Activated CD8-positive, alpha-beta memory T cell treated with anti-CD3 and anti-CD28 coated beads for 36 hours (primary cell): ENCODE measurements at regions not wholly inside any gene's neighbourhood (a gene's known extent, or its start where the extent isn't known, plus 50 kb on each side); places are given as distances from the start of the nearest gene placed in this dataset.
"Not testable (repeated sequence)": the region's sequence is repeated elsewhere in the genome, so short reads cannot be mapped to it uniquely, and the experiment has no call there.

Experiments
- CTCF ChIA-PET: fragments of 350-600 bp; sonication (Branson Sonifier 250); formaldehyde crosslinking; loops from one replicate; lab custom pipeline; 2021; ENCODE audit warnings: antibody characterized with exemption; lab: Charles Lee
- POLR2A ChIA-PET: fragments of 350-600 bp; sonication (Branson Sonifier 250); formaldehyde crosslinking; loops from one replicate; lab custom pipeline; 2021; ENCODE audit warnings: antibody characterized with exemption; lab: Charles Lee

DNA sequence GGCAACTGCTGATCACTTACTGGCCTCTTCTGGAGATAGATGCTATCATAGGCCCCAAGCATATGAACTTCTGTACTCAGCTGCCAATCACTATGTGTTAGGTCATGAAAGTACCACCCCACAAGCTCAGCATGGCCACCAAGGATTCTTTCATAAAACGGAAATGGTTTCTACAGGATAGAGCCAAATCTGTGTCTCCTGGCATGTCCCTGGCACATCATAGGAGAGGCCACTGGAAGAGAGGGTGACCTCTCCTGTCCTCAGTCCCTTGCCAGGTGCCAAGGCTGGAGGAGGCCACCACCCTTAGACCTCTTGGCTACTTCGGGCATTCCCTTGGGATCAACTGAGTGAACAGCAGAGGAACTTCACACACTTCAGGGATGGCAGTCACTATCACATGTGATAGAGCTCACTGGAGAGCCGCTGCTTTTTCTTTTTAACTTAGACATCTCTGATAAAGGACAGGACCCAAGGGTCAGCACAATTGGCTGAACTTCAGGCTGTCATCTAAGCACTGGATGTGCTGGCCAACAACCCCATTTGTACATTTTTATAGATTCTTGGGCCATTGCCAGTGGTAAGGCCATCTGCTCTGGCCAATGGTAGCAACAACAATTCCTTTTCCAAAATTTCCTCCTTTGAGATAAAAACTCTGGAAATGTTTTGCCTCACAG is 425.2 kb downstream of the SQOR start:
- ChIA-PET POLR2A (no interaction called here), CTCF (no interaction called here)

DNA sequence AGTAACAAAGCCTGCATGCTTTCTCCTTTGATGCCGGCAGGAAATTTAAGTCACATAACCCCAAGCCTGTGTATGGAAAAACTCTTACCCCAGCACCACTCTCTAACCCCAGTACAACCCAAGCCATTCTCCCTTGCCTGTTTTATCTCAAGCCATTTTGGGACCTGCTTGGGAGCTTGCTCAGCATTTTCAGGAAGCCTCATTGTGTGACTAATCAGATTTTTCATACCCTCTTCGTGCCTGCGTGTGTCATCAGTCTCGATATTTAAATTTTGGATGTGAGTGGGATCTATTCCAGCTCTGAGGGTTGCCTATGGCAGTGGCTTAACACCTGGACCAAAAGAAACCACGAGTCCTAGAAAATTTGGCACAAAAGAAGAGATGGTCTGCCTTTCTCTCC is 426.2 kb downstream of the SQOR start:
- ChIA-PET POLR2A (no interaction called here), CTCF (no interaction called here)

DNA sequence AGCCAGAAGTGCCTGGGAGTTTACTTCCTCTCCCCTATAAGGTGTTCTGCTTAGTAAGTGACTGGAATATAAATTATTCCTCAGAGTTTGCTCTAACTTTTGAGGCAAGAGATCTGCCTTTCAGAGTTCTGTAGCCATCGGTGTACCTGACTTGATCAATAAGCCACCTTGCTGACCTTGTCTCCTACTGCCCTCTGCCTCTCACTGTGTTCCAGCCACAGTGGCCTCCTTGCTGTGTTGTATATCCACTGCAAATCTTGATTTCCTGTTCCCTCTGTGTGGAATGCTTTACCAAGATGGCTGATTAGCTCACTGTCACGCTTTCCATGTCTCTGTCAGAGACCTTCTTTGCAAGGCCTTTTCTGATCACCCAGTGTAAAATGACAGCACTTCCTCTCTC is 442.4 kb downstream of the SQOR start:
- CTCF ChIA-PET, result no interaction called here
- POLR2A ChIA-PET, result no interaction called here

DNA sequence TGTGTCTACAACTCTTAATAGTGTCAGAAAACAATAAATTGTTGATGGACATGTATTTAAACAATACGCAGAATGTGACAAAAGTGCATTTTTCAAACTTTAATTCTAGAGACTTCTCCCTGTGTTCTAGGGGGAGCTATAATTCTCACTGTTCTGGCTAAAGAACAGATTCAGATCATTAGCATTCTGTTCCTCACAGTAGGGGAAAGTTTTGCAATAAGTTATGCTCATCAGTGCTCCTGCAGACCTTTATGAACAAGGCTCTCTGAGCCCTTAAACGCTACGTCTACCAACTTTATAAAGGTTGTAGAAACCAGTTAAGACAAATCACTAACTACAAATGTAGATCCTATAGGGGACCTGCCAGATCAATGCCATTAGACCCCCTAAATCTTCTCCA is 444.2 kb downstream of the SQOR start:
- CTCF ChIA-PET, result no interaction called here
- POLR2A ChIA-PET, result no interaction called here

DNA sequence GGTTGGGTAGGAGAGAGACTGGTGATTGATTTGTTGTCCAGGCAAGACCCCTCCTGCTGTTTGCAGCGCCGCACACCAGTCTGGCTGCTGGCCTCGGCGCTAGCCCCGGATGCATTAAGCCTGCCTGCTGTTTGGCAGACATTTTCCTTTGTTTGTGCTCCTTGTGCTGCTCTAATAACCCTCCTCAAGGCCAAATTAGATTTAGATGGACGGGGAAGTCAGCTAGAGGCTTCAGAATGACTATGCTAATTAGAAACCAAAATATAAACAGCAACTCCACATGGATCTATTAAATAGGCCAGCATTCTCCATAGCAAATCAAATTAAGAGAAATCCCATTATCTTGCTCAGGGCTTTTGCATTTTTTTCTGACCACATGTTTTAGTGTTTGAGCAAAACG is 445.2 kb downstream of the SQOR start:
- ChIA-PET CTCF (no interaction called here), POLR2A (no interaction called here)

DNA sequence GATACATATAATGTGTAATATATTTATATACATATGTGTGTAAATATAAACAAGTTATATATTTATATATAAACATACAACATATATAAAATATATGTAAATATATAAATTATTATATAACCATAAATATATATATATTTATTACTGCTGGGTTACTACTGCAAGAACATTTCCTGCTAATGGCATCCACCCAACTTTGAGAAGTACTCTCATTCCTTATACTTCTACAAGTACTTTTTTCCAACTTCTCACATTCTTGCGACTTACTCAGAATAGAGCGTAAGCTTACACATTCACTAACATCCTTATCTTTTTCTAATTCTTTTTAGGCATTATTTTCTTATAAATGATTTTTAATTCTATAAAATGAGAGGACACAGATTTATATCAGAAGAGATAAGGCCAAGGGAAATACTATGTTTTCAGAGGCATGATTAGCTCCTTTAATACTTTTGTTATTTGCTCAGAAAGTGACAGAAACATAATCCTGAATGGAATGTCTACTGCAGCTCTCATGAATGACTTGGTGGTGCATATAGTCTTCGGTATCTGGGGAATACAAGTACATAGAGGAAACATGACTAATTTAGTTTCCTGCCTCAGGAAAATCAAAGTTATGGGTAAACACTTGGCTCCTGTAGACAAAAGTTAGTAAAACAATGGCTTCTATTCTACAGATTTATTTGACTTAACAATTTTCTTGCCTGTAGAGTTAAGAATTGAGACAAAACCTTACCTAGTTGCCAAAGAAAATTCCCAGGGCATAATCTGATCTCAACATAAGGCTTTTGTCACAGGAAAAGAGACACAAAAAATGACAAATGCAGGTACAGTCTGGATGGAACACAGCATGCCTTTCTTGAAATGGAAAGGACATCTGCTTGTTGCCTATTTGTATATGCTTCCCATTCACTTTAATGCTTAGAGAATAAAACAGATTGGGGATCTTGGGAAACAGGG is 453.9 kb downstream of the SQOR start:
- POLR2A ChIA-PET, result no interaction called here

DNA sequence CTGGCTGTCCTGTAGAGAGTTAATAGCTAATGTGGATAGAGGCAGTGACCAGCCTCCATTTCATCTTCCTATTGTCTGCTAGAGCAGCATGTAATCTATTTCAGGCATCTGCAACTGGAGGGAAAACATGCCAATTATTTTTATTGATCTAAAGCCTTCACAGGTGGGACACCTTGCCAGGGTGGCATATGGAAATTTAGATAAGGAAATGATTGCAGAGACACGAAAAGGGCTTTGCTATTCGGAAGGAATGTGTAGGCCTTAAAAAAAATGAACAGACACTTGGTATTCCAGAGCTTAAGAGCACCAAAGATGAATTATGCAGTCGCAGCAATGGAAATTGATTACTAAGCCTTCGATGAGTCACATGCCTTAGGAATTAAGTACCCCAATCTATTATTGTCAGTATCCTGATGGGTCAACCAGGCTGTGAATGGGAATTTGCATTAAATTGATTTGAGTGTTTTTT is 454.7 kb downstream of the SQOR start:
- ChIA-PET POLR2A (no interaction called here), CTCF (no interaction called here)

More for the DNA sequence above, 453.9 kb downstream of the SQOR start:
- CTCF ChIA-PET, result no interaction called here

DNA sequence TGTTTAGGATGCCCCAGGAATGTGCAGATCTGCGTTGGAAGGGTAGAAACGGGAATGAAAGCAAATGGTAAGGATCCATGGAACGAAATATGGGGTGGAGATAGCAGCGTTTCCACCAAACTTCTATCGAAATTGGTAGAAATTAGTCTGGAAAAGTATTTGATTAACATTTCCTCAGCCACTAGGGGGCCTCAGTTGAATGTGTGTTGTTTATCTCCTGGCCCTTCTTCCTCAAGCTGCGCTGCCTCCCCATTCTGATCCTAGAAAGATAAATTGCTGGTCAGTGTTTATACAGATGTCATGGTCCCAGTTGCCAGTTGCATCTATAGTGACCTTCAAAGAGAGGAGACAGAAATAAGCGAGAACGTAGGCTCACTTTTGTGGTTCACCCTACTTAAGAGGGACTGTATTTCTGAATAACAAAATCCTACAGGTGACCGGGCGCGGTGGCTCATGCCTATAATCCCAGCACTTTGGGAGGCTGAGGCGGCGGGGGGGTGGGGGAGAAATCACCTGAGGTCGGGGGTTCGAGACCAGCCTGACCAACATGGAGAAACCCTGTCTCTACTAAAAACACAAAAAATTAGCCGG is 457.1 kb downstream of the SQOR start:
- POLR2A ChIA-PET, result no interaction called here
- CTCF ChIA-PET, result no interaction called here

DNA sequence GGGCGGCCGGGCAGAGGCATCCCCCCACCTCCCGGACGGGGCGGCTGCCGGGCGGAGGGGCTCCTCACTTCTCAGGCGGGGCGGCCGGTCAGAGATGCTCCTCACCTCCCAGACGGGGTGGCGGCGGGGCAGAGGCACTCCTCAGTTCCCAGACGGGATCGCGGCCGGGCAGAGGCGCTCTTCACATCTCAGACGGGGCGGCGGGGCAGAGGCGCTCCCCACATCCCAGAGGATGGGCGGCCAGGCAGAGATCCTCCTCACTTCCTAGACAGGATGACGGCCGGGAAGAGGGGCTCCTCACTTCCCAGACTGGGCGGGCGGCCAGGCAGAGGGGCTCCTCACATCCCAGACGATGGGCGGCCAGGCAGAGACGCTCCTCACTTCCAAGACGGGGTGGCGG is 463.2 kb downstream of the SQOR start:
- POLR2A ChIA-PET, CTCF ChIA-PET: not testable (repeated sequence)

DNA sequence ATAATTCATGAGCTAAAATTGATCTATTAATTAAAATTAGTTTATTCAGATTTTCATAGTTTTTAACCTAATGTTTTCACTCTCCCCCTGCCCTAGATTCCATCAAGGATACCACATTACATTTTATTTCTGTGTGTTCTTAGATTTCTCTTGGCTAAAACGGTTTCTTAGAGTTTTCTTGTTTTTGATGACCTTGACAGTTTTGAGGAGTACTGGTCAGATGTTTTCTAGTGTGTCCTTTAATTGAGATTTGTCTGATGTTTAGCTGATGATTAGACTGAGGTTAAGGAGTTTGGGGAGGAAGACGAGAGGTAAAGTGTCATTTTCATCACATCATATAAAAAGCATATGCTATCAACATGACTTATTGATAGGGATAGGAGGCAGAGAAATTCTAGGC is 475.9 kb downstream of the SQOR start:
- ChIA-PET CTCF (no interaction called here), POLR2A (no interaction called here)

DNA sequence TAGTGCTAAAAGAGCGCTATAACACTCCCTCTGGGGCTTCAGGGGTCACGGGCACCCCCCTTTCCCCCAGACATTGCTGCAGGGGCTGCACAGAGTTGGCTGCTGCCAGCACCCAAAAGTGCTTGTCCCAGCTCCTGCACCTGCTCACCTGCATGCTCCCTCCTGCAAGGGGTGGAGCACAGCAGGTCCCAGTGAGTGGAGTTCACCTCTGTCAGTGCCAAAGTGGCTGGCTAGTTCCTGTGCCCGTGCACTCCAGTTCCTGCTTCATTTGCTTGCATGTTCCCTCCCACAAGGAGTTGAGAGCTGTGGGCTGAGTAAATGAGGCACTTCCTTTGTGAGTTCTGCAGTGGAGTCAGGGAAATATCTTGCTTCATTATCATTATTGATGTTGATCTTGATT is 476.9 kb downstream of the SQOR start:
- ChIA-PET CTCF (no interaction called here), POLR2A (no interaction called here)

DNA sequence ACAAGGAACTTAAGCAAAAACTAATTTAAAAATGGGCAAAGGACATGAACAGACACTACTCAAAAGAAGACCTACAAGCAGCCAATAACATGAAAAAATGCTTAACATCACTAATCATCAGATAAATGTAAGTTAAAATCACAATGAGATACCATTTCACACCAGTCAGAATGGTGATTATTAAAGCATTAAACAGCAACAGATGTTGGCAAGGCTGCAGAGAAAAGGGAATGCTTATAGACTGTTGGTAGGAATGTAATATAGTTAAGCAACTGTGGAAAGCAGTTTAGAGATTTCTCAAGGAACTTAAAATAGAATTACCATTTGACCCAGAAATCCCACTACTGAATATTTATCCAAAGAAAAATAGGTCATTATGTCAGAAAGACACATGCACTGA is 482.2 kb downstream of the SQOR start:
- CTCF ChIA-PET, result no interaction called here
- POLR2A ChIA-PET, result no interaction called here

DNA sequence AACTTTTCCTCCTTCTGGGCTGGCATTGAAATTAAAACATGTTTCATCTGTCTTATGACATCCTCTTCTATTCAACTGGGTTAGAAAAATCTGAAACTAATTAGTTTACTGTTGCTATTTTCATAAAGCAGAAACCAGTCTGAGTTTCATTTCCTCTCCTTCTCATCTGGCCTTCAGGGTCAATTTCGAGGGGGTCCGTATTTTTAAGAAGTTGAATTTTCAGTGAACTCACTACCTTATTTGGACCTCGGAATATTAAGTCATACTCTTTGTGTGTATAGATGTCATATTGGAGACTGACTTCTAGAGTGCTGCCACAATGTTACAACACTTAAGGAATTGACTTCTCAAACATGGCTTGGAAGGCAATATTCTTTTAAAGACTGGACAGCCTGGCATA is 485.9 kb downstream of the SQOR start:
- POLR2A ChIA-PET, result no interaction called here
- CTCF ChIA-PET, result no interaction called here

DNA sequence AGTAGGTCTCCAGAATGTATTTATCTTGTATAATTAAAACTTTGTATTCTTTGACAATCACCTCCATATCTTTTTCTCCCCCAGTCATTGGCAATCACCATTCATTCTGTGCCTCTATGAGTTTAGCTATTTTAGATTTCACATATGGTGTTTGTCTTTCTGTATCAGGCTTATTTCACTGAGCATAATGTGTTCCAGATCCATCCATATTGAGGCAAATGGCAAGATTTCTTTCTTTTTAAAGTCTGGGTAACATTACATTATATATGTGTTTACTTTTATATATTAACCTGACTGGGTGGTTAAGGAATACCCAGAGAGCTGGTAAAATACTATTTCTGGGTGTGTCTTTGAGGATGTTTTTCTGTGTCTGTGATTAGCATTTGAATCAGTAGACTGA is 486.6 kb downstream of the SQOR start:
- ChIA-PET CTCF (no interaction called here), POLR2A (no interaction called here)

DNA sequence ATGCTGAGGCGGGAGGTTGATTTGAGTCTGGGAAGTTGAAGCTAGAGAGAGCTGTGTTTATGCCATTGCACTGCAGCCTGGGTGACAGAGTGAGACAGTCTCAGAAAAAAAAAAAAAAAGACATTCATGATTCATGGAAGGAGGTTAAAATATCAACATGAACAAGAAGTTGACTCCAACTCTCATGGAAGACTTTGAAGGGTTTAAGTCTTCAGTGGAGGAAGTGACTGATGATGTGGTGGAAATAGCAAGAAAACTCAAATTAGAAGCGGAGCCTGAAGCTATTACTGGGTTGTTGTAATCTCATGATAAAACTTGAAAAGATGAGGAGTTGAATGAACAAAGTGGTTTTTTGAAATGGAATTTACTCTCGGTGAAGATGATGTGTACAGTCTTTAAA is 491.8 kb downstream of the SQOR start:
- POLR2A ChIA-PET, result no interaction called here
- CTCF ChIA-PET, result no interaction called here

DNA sequence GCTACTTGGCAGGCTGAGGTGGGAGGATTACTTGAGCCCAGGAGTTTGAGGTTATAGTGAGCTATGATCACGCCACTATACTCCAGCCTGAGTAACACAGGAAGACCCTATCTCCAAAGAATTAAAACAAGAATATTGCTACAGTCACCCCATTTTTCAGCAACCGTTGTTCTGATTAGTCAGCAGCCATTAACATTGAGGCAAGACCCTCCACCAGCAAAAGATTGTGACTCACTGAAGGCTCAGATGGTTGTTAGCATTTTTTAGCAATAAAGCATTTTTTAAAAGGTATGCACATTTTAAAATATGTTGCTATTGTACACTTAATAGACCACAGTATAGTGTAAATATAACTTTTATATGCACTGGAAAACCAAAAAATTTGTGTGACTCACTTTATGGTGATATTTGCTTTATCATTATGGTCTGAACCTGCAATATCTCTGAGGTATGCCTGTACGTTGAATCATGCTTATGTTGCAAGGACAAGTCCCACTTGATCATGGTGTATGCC is 492.6 kb downstream of the SQOR start:
- ChIA-PET POLR2A (no interaction called here), CTCF (no interaction called here)

DNA sequence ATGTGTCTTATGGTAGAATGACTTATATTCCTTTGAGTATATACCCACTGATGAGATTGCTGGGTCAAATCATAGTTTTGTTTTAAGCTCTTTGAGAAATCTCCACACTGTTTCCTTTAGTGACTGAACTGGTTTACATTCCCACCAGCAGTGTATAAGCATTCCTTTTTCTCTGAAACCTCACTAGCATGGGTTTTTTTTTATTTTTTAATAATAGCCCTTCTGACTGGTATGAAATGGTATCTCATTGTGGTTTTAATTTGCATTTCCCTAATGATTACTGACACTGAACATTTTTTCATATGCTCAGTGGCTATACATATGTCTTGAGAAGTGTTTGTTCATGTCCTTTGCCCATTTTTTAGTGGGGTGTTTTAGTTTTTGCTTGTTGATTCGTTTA is 494.3 kb downstream of the SQOR start:
- POLR2A ChIA-PET, result no interaction called here
- CTCF ChIA-PET, result no interaction called here

DNA sequence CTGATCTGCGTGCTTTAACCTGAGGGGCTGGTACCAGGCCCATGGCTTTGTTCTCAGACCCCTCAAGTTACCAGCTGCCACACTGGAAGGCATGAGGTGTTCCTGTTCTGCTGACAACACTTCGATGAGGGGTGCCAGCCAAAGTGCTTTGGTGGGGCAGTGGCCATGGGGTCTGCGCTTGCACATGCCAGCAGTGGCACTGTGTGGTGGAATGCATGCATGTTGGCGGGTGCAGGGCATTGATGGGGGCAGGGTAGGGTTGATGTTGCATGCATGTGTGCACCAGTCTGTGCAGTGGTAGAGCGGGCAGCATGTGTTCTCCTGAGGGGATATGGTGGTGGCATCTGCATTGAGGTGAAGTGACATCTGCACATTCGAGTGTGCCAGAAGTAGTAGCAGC is 497.0 kb downstream of the SQOR start:
- ChIA-PET CTCF (no interaction called here), POLR2A (no interaction called here)

DNA sequence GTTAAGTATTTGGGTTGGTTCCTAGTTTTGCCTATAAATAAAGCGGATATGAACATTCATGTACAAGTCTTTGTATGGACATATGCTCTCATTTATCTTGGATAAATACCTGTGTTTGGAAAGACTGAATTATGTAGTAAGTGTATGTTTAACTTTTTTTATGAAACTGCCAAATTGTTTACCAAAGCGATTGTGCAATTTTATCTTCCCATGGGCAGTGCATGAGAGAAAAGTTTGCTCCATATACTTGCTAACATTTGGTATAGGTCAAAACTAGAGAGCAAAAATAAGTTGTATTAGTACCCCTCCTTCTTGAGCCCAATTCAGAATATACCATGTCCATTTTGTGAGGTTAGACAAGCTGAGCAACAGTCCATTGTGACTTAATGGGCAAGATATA is 502.6 kb downstream of the SQOR start:
- CTCF ChIA-PET, result no interaction called here
- POLR2A ChIA-PET, result no interaction called here

DNA sequence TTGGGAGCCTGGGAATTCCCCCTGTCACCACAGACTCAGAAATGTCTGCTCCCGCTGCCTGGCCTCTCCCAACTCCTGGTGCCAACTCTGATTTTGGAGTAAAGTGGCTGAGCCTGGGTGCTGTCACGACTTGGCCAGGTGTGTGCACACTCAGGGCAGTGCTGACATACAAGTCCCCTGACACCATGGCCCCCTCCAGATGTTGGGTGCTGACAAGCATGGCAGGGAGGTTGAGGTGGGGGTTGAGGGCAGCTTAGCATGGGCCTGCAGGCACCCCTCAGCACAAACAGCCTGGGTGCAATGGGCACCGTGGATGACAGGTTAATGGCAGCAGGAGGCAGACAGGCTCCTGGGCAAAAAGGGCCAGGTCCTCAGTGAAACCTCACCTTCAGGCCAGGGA is 511.2 kb downstream of the SQOR start:
- POLR2A ChIA-PET, result no interaction called here
- CTCF ChIA-PET, result no interaction called here

DNA sequence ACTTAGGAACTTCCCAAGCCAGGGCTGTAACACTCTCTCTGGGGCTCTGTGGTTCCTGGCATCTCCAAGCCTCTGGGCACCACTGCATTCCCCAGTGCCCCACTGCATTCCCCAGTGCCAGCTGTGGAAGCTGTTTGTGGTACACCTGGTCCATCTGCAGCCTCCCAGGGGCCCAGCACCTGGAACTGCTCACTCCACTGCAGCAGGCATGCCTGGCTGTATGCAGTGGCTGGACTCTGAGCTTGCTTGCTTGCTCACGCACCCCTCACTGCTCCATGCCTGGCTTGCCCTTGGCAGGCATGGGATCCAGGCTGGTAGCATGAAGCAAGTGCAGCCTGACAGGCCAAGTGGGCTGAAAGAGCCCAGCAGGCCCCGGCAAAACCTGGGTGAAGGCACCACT is 512.1 kb downstream of the SQOR start:
- POLR2A ChIA-PET, result no interaction called here
- CTCF ChIA-PET, result no interaction called here
